Ishikawa (cell line): ENCODE measurements at regions not wholly inside any gene's neighbourhood (a gene's known extent, or its start where the extent isn't known, plus 50 kb on each side); places are given as distances from the start of the nearest gene placed in this dataset.

ENCODE experiments used
- CEBPB ChIP-seq: IDR thresholded peaks from 2 replicates; pipeline ENCODE4 v1.6.1; 2012
- CREB1 ChIP-seq: IDR thresholded peaks from 2 replicates; pipeline ENCODE4 v1.6.1; 2012; ENCODE audit warnings: low read depth
- EGR1 ChIP-seq: IDR thresholded peaks from 2 replicates; pipeline ENCODE4 v1.6.1; 2012
- EP300 ChIP-seq: IDR thresholded peaks from 2 replicates; pipeline ENCODE4 v1.6.1; 2012; ENCODE audit warnings: borderline replicate concordance
- FOXM1 ChIP-seq: IDR thresholded peaks from 2 replicates; pipeline ENCODE4 v1.6.1; 2012; ENCODE audit warnings: low read depth, borderline replicate concordance
- NFIC ChIP-seq: IDR thresholded peaks from 2 replicates; pipeline ENCODE4 v1.6.1; 2012
- RAD21 ChIP-seq: IDR thresholded peaks from 2 replicates; pipeline ENCODE4 v1.6.1; 2012; ENCODE audit warnings: low read depth
- TAF1 ChIP-seq: IDR thresholded peaks from 2 replicates; pipeline ENCODE4 v1.6.1; 2012; ENCODE audit warnings: low read depth, mild to moderate bottlenecking
- TCF12 ChIP-seq: IDR thresholded peaks from 2 replicates; pipeline ENCODE4 v1.6.1; 2012; ENCODE audit warnings: low read depth
- TEAD4 ChIP-seq: IDR thresholded peaks from 2 replicates; pipeline ENCODE4 v1.6.1; 2012
- YY1 ChIP-seq: IDR thresholded peaks from 2 replicates; pipeline ENCODE4 v1.6.1; 2012; ENCODE audit warnings: low read depth
- ZBTB7A ChIP-seq: IDR thresholded peaks from 2 replicates; pipeline ENCODE4 v1.6.1; 2012; ENCODE audit warnings: low read depth
- TF ChIP-seq, protein P1 (sequence below): IDR thresholded peaks from 2 replicates; pipeline ENCODE4 v1.6.1; 2012
- TF ChIP-seq, protein P2 (sequence below): IDR thresholded peaks from 2 replicates; pipeline ENCODE4 v1.6.1; 2012
- TF ChIP-seq, protein P3 (sequence below): IDR thresholded peaks from 2 replicates; pipeline ENCODE4 v1.6.1; 2012; ENCODE audit warnings: low read depth, mild to moderate bottlenecking

DNA sequence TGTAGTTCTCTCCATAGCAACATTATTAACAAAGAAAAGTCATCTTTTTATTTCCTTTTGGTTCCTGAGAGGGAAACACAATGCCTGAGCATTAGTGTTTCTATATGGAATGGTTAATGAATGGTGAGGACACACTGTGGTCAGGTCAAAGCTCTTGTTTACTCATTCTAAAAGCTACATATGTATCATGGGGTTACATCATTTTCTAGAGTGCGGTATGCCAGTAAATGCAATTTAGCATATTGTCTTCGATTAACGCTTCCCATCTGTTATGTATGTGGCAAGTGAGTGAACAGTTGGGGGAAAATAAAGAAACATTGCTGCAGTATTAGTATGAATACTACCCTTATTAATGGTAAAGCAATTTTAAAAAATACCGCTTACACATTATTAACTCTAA is 1152.2 kb upstream of the SPRY2 start:
- TF ChIP-seq TEAD4 (no peak), ZBTB7A (no peak), EP300 (no peak), CEBPB (no peak), FOXM1 (no peak), TCF12 (no peak), RAD21 (no peak), YY1 (no peak), EGR1 (no peak), CREB1 (no peak), TAF1 (no peak), NFIC (no peak)
- TF ChIP-seq, protein P1, sequence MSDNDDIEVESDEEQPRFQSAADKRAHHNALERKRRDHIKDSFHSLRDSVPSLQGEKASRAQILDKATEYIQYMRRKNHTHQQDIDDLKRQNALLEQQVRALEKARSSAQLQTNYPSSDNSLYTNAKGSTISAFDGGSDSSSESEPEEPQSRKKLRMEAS = no peak
- TF ChIP-seq, protein P2, sequence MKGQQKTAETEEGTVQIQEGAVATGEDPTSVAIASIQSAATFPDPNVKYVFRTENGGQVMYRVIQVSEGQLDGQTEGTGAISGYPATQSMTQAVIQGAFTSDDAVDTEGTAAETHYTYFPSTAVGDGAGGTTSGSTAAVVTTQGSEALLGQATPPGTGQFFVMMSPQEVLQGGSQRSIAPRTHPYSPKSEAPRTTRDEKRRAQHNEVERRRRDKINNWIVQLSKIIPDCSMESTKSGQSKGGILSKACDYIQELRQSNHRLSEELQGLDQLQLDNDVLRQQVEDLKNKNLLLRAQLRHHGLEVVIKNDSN = no peak
- TF ChIP-seq, protein P3, sequence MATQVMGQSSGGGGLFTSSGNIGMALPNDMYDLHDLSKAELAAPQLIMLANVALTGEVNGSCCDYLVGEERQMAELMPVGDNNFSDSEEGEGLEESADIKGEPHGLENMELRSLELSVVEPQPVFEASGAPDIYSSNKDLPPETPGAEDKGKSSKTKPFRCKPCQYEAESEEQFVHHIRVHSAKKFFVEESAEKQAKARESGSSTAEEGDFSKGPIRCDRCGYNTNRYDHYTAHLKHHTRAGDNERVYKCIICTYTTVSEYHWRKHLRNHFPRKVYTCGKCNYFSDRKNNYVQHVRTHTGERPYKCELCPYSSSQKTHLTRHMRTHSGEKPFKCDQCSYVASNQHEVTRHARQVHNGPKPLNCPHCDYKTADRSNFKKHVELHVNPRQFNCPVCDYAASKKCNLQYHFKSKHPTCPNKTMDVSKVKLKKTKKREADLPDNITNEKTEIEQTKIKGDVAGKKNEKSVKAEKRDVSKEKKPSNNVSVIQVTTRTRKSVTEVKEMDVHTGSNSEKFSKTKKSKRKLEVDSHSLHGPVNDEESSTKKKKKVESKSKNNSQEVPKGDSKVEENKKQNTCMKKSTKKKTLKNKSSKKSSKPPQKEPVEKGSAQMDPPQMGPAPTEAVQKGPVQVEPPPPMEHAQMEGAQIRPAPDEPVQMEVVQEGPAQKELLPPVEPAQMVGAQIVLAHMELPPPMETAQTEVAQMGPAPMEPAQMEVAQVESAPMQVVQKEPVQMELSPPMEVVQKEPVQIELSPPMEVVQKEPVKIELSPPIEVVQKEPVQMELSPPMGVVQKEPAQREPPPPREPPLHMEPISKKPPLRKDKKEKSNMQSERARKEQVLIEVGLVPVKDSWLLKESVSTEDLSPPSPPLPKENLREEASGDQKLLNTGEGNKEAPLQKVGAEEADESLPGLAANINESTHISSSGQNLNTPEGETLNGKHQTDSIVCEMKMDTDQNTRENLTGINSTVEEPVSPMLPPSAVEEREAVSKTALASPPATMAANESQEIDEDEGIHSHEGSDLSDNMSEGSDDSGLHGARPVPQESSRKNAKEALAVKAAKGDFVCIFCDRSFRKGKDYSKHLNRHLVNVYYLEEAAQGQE = no peak

DNA sequence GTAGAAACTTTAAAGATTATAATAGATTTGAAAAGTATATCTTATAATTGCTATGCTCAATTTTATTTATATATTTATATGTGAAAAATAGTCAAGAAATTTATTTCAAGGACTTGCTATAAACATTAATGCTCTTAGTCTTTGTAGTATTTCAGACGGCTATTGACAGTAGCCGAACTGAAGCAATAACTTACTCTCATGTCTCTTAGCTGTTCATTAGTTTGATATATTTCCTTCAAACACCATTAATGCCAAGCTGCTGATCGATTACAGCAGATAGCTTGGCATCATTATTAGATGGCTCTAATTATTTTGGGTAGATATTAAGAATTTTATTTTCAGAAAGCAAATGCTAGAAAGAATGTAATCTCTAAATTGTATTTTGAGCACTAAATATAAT is 1151.5 kb upstream of the SPRY2 start:
- TF ChIP-seq YY1 (no peak), CEBPB (no peak), TEAD4 (no peak), TCF12 (no peak), ZBTB7A (no peak), EP300 (no peak), CREB1 (no peak), RAD21 (no peak), FOXM1 (no peak), NFIC (no peak), EGR1 (no peak), TAF1 (no peak)
- TF ChIP-seq, protein P1 = no peak
- TF ChIP-seq, protein P2 = no peak
- TF ChIP-seq, protein P3 = no peak

DNA sequence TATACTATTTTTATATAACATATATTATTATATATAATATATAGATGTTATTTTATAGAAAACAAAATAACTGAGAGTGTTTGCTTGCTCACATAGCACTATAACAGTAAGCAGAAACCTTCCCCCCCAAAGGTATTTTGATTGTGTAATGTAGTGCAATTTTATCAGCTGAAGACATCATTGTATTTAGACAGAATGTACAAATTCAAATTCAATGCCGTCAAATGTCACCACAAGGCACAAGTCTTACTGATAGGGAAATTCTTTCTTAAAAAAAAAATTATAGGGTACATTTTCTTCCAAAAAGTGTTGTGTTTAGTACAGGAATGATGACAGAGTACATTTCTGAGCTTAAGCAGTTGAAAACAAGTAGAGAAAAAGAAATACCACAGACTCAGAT is 1147.1 kb upstream of the SPRY2 start:
- TF ChIP-seq CEBPB = no peak
- TF ChIP-seq TAF1 = no peak
- no peak for TF ChIP-seq EP300
- no peak for TF ChIP-seq FOXM1
- TF ChIP-seq RAD21 = no peak
- no peak for TF ChIP-seq YY1

DNA sequence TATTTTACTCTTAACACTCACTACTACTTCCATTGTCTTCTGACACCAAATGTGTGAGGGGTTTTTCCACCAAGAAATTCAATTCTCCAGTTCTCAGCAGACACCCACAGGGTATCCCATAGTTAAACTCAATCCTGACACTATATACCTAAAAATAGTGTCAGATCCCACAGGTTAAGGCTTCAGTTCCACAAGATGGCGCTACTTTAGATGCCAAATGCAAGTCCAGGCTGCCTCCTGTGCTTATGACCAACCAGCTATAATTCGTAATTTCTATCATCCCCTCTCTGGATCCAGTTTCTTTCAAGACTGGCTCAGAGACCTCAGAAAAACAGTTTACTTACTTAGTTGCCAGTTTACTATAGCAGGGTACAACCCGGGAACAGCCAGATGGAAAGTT is 1146.2 kb upstream of the SPRY2 start:
- TF ChIP-seq CREB1 (no peak), RAD21 (peak; percentile 48)

DNA sequence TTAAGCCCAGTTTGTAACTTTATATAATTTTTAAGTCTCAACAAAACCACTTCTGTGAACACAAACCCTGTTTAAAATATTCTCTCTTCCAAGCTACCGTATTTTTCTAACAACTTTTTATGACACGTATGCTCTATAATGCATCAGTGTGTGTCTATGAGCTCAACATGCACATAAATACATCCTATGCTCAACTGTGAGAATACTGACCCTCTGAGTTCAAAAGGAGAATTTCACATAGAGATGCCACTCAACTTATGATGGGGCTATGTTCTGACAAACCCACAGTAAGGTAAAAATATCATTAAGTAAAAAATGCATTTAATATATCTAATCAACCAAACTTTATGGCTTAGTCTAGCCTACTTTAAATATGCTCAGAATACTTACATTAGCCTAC is 1139.7 kb upstream of the SPRY2 start:
- TF ChIP-seq, protein P1 = no peak
- no peak for TF ChIP-seq NFIC
- TF ChIP-seq RAD21 = peak; percentile 36; the same call in 1 of the 2 replicates
- TF ChIP-seq ZBTB7A = no peak
- TF ChIP-seq, protein P2 = no peak
- TF ChIP-seq EP300 = no peak
- TF ChIP-seq TAF1 = no peak

DNA sequence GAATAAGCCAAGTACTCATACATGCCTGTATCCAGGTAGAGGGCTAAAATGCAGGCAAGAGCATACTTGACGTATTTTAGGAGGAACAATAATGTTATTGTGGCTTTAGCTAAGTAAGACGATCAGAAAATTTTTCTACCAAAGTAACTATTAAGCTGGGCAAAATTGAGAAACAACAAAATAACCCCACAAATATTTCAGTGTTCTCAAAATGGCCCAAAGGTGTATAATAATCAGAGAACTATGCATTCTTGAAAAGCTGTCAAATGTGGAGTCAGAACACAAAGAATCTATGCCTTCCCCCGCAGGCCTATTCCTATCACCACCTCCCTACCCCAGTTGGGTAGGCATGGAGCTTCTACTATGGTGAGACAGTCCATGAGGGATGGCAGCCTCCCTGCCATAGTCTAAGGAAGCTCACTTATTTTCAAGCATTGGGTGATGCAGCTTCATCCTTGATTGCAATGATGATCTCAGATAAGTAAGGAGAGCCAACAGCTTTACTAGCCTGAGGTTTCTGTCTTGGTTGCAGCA is 1132.5 kb upstream of the SPRY2 start:
- TF ChIP-seq CEBPB (no peak), YY1 (no peak), TEAD4 (no peak), TCF12 (no peak), CREB1 (no peak), RAD21 (no peak), EP300 (no peak)
- TF ChIP-seq, protein P1 = no peak
